Esophagus muscularis mucosa (tissue), 4 donors: ENCODE measurements at regions not wholly inside any gene's neighbourhood (a gene's known extent, or its start where the extent isn't known, plus 50 kb on each side); places are given as distances from the start of the nearest gene placed in this dataset.
A peak's percentile ranks its signal among the peaks of the same experiment; 100 is the strongest.

ENCODE experiments used
- DNase-seq: peaks from one replicate; pipeline ENCODE4 v3.0.0-alpha.2; 2017; ENCODE audit errors: extremely low spot score
- H3K27ac ChIP-seq, 4 donors: fragments of 200-600 bp; sonication (generic); replicated peaks in 1 of 4; 1 replicate in 3 of 4; 2 replicates in 1 of 4; pipeline ENCODE4 v1.5.1; 2016 to 2019; ENCODE audit warnings: mild to moderate bottlenecking in 1 of 4
- H3K27me3 ChIP-seq, 4 donors: fragments of 200-600 bp; sonication (generic); one replicate each; pipeline versions ENCODE4 v1.5.1 to v1.6.0; 2016 to 2019
- H3K36me3 ChIP-seq, 4 donors: fragments of 200-600 bp; sonication (generic); one replicate each; pipeline ENCODE4 v1.5.1; 2016 to 2019
- H3K4me1 ChIP-seq, 4 donors: fragments of 200-600 bp; sonication (generic); one replicate each; pipeline ENCODE4 v1.5.1; 2016 to 2019
- H3K4me3 ChIP-seq, 4 donors: fragments of 200-600 bp; sonication (generic); 1 replicate in 2 of 4; 2 replicates in 2 of 4; pipeline ENCODE4 v1.5.1; 2016 to 2019; ENCODE audit warnings: mild to moderate bottlenecking in 4 of 4, moderate library complexity in 1 of 4
- H3K9me3 ChIP-seq, 4 donors: fragments of 200-600 bp; sonication (generic); 1 replicate in 3 of 4; 2 replicates in 1 of 4; pipeline ENCODE4 v1.5.1; 2016 to 2019
- EP300 ChIP-seq: sonication (generic); formaldehyde crosslinking; IDR thresholded peaks from one replicate; pipeline ENCODE4 v1.6.1; 2017; ENCODE audit warnings: antibody characterized with exemption
- POLR2A ChIP-seq: fragments of 450-650 bp; IDR thresholded peaks from one replicate; pipeline ENCODE4 v1.6.1; 2017; ENCODE audit warnings: antibody characterized with exemption, moderate library complexity, mild to moderate bottlenecking, low read depth
- POLR2AphosphoS5 ChIP-seq, 2 donors: sonication (generic); formaldehyde crosslinking; IDR thresholded peaks; one replicate each; pipeline ENCODE4 v1.6.1; 2017; ENCODE audit warnings: antibody characterized with exemption in 2 of 2
- WGBS: methylation state at CpG from one replicate; pipeline ENCODE4 v1.1.5; 2018; 5-methylcytosine and 5-hydroxymethylcytosine counted together
- intact Hi-C: fragments of 100-400 bp; cut with DNase I; formaldehyde crosslinking; loops from one replicate; pipeline ENCODE4 v1.15.1; 2023
- TF ChIP-seq, protein P1 (sequence below), 3 experiments: fragments of 200-600 bp in 2 of 3; fragments of 450-650 bp in 1 of 3; sonication (generic) in 2 of 3; IDR thresholded peaks; one replicate each; pipeline ENCODE4 v1.5.1; 2017 to 2019; ENCODE audit warnings: antibody characterized with exemption in 3 of 3, mild to moderate bottlenecking in 2 of 3, moderate library complexity in 1 of 3

DNA sequence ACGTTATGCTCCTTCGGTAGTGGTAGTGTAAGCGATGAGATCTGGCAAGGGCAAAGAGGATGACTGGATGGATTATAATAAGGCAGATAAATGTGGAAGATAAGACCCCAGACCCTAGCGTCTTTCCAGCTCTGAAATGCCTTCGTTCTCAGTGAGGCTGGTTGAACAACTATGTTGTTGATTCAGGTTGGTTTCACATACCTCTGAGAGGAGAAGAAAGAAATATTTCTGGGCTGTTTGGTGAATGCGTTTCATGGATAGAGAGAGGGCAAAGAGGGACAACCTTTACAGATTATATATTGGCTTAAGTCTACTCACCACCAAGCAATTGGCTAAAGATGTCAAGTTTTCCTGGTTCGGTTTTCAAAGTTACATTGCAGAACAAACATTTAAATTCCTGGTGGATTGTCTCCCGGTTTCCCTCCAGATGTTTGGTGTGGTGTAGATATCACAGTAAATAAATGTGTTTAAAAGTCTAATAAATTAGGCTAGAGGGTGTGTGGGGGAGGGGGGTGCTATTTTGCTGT lies 190.1 kb upstream of the GLI2 start:
- DNase-seq, result no peak
- Histone ChIP-seq H3K27me3 (no peaks in the 10 kb centered on the region), H3K4me3 (no peak overlapping the region), H3K27ac (no peak overlapping the region), H3K36me3 (no peaks in the 10 kb centered on the region), H3K4me1 (peaks cover 6 to 25% (median 24%) of the 10 kb centered on the region in 4 donors), H3K9me3 (no peaks in the 10 kb centered on the region)
- WGBS, result 85% methylated on average over 8 of the region's 8 CpGs
- intact Hi-C loops, result no loop called here
- no peak for TF ChIP-seq POLR2A
- no peak for TF ChIP-seq POLR2AphosphoS5 (IDR thresholded peaks at IDR 0.05)

DNA sequence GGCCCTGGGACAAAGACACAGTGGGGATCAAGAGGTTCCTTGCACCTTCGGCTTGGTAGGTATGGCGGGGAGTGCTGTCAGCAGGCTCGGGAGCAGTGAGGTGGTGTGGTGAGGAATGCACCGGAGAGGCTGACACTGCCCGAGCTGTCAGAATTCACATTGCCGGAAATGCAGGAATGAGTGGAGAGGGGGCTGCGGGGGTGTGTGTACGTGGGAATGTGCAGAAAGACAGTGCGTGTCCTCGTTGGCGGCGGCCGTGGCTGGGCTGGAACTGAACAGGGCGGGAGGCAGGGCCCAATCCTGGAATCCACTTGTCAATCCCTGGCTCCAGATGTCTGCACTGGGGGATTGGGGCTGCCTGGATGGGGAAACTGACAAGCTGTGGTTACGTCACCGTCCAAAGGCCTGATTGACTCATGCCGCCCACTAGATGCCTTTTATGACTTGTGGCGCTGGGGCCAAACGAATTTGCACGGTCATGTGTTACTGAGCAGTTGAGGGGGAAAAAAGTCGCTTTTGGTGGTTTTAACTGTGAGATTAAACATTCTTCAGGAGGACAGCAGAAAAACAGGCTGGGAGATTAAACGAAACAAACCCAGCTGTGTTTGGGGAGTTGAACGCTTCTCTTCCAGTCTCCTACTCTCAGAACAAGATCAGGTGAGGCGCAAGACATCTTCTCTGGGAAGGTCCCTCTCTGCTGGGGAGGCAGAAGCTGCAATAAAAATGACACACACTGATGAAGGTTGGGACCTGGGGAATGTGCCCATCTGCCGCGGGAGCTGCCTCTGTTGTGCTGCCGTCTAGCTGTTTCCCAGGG lies 189.4 kb upstream of the GLI2 start:
- intact Hi-C loops, result no loop called here
- Histone ChIP-seq H3K9me3 (no peaks in the 10 kb centered on the region), H3K4me3 (no peak overlapping the region), H3K4me1 (peaks cover 6 to 25% (median 24%) of the 10 kb centered on the region in 4 donors), H3K36me3 (no peaks in the 10 kb centered on the region), H3K27ac (peak overlapping the region in 1 of 4 donors; percentile 1), H3K27me3 (no peaks in the 10 kb centered on the region)
- no peak for DNase-seq
- 65% methylated on average over 24 of the region's 27 CpGs for WGBS
- TF ChIP-seq EP300 (no peak), POLR2AphosphoS5 (IDR thresholded peaks at IDR 0.05) (no peak), POLR2A (no peak)
- TF ChIP-seq, protein P1, sequence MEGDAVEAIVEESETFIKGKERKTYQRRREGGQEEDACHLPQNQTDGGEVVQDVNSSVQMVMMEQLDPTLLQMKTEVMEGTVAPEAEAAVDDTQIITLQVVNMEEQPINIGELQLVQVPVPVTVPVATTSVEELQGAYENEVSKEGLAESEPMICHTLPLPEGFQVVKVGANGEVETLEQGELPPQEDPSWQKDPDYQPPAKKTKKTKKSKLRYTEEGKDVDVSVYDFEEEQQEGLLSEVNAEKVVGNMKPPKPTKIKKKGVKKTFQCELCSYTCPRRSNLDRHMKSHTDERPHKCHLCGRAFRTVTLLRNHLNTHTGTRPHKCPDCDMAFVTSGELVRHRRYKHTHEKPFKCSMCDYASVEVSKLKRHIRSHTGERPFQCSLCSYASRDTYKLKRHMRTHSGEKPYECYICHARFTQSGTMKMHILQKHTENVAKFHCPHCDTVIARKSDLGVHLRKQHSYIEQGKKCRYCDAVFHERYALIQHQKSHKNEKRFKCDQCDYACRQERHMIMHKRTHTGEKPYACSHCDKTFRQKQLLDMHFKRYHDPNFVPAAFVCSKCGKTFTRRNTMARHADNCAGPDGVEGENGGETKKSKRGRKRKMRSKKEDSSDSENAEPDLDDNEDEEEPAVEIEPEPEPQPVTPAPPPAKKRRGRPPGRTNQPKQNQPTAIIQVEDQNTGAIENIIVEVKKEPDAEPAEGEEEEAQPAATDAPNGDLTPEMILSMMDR (IDR thresholded peaks at IDR 0.05), result no peak

GRCh38 chr2:120546865-120547390 lies 188.7 kb upstream of the GLI2 start:
- H3K4me3 ChIP-seq, result no peak overlapping the region
- H3K27me3 ChIP-seq, result no peaks in the 10 kb centered on the region
- peak overlapping the region in 1 of 4 donors; percentile 1 for H3K27ac ChIP-seq
- intact Hi-C loops, result no loop called here
- H3K4me1 ChIP-seq, result peaks cover 12 to 31% (median 28%) of the 10 kb centered on the region in 4 donors
- 93% methylated on average over 7 of the region's 7 CpGs for WGBS
- H3K36me3 ChIP-seq, result no peaks in the 10 kb centered on the region
- TF ChIP-seq POLR2A (no peak), POLR2AphosphoS5 (IDR thresholded peaks at IDR 0.05) (no peak), EP300 (no peak)
- TF ChIP-seq, protein P1 (IDR thresholded peaks at IDR 0.05), result no peak
- H3K9me3 ChIP-seq, result no peaks in the 10 kb centered on the region
- DNase-seq, result no peak

- 93% methylated on average over 1 of the region's 1 CpG for WGBS
- no peak for TF ChIP-seq EP300
- no peak for TF ChIP-seq POLR2A
- TF ChIP-seq, protein P1 (IDR thresholded peaks at IDR 0.05), result no peak
- TF ChIP-seq POLR2AphosphoS5 (IDR thresholded peaks at IDR 0.05), result no peak
Measured at GRCh38 chr2:120547662-120548061, 188.0 kb upstream of the GLI2 start.

More at GRCh38 chr2:120547662-120548061, 188.0 kb upstream of the GLI2 start:
- DNase-seq, result no peak
- Histone ChIP-seq H3K27ac (no peak overlapping the region), H3K36me3 (no peaks in the 10 kb centered on the region), H3K4me3 (no peak overlapping the region), H3K4me1 (peaks cover 20 to 39% (median 36%) of the 10 kb centered on the region in 4 donors), H3K27me3 (no peaks in the 10 kb centered on the region), H3K9me3 (no peaks in the 10 kb centered on the region)
- intact Hi-C loops, result no loop called here
